ENCODE measurements at regions not wholly inside any gene's neighbourhood (a gene's known extent, or its start where the extent isn't known, plus 50 kb on each side); places are given as distances from the start of the nearest gene placed in this dataset.
"Not testable (repeated sequence)": the region's sequence is repeated elsewhere in the genome, so short reads cannot be mapped to it uniquely, and the experiment has no call there.

DNA sequence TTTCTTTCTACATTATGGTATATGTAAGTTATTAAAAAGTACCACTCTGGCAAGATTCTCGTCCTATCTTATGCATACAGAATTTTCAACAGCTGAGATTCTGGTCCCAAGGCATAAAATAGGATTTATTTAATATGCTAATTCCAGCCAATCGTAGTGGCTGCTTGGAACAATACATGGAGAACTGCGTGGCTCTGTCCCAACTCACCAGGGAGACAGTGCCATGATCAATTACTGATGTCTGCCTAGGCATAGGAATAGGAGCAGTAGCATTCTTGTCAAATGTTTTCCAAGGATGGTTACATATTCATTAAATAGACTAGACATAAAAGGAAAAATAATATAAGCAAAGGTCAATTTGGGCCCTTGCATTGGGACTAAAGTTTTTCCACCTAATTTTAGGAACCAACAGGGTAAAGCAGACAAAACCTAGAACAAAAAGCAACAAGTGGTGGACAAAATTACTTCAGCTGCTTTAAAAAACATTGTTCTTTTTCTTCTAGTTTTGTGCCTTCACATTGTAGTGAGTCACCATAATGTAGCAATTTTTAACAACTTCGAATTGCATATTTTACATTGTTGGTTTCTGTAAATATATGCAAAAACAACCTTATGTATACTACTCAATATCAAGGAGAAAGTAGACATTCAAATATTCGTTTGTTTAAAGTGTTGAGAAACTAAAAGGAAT lies 232.8 kb upstream of the ATP5MC3 start:
- DNase-seq, result no peak

DNA sequence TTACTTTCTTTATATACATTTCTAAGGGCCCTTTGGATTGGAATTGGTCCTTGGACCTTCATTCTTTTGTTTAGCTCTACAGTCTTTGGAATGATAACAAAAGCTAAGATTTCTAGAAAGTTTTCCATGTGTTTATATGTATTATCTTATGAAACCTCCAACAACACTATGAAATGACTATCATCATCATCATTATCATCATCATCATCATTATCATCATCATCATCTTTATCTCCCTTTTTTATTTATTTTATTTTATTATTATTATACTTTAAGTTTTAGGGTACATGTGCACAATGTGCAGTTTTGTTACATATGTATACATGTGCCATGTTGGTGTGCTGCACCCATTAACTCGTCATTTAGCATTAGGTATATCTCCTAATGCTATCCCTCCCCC lies 229.4 kb upstream of the ATP5MC3 start:
- not testable (repeated sequence) for DNase-seq

DNA sequence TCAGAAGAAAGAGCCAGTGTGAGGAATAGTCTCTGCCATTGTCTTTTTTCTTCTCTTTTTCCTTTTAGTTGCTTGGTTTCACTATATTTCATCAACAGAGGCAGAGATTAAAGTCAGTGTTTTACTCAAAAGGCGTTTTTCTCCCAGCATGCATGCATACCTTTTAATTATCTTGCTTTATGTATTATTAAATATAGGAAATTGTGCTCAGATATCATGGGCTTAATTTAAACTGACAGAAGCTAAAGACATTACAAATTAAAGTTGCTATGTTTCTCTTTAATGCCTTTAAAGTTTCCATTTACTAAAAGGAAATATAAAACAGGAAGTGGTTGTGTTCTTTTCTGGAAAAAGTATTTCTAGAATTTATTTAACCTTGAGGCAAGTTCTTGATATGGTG lies 223.3 kb upstream of the ATP5MC3 start:
- DNase-seq, result no peak

DNA sequence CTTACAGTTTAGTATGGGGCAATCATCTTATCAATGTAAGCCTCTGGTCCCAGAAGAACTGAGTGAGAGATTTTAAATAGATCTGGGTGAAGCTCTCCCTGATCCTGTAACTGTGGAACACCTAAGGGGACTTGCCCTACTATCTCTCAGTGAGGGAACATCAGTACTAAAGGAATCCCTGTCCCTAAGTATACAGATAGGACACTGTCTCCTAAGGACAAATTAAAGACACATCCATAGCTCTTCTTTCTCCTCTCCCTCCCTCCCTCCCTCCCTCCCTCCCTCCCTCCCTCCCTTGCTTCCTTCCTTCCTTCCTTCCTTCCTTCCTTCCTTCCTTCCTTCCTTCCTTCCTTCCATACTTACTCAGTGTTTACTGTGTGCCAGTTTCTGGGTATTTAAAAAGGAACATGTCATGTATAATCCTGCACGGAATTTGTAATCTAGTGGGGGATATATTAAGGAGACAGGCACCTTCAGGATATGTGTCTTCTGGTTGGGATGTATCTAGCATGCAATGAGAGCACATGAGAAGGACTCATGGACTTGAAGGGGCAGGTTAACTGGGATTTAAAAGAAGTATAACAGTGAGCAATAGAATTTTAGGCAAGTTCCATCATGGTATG lies 222.2 kb upstream of the ATP5MC3 start:
- no peak for DNase-seq

DNA sequence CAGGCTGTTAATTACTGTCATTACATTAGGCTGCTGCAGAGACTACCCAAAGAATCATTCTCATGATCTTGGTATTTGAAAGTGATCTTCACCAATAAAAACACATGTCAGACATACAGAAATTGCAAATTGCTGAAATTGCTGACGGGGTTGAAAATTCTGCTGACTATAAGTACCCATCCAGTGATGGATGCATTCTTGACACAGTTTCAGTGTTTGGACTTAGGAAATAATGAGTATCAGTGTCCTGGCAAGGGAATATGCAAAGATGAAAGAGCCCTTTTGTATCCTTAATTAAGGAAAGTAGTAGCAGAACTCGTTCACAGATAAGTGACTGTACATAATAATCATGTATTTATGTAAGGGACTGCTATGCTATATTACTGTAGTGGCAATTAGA lies 221.1 kb upstream of the ATP5MC3 start:
- DNase-seq, result no peak

DNA sequence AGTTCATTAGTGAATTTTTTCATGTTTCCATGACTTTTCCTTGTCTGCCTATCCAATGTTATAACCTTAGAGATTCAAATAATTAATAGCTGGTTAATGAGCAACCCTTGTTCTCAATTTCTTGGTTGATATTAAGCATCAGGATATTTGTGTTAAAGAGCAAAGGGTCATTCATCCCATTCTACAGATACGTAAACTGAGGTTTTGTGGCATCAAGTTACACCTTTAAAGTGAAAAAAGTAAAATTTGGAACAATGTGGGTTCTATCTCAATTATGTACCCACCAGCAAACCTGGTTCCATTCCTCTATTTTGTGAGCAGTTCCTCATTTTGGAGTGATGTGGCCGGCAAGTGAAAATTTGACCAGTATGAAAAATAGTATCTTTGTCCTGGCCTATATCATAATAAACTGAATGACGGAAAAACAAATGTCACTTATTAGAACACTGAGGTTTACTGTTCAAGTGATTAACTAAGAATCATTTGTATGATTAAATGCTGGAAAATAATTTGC lies 220.5 kb upstream of the ATP5MC3 start:
- DNase-seq, result no peak

DNA sequence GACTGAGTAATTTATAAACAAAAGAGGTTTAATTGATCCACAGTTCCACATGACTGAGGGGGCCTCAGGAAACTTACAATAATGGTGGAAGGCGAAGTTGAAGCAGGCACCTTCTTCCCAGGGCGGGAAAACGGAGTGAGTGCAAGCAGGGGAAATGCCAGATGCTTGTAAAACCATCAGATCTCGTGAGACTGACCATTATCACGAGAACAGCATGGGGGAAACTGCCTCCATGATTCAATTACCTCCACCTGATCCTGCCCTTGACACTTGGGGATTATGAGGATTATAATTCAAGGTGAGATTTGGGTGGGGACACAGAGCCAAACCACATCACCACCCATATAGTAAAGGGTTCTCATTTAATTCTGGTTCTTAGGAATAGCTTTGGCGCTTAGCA lies 219.5 kb upstream of the ATP5MC3 start:
- no peak for DNase-seq

DNA sequence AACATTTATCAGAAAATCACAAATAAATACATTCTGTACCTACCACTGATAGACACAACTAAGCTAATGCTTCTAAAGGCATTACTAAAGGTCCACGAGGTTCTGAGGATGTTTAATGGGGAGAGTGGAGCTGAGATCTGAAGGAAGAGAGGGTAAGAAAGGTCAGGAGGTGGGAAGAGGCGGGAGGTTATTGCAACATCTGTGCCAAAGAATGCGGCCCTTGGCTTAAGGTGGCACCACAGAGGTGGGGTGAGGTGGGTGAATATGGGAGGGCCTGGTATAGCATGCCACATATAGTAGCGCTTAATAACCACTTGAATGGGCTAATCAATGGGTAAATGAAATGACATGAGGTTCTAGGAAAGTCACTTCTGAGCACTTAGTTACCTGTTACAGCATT lies 217.8 kb upstream of the ATP5MC3 start:
- no peak for DNase-seq

DNA sequence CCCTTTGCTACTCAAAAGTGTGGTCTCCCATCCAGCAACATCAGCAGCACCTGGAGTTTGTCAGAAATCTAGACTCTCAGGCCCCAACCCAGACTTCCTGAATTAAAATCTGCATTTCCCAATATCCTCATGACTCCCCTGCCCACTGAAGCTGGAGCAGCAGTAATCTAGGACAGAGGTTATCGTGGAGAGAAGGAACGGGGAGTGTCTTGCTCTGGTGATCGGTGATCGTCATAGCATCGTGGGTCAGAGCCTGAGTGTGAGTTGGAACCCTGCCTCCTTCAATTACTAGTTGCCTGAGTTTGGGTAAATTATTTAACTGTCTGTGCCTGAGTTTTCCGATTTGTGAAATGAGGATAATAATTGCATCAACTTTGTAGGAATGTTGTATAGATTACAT lies 217.3 kb upstream of the ATP5MC3 start:
- DNase-seq, result no peak

DNA sequence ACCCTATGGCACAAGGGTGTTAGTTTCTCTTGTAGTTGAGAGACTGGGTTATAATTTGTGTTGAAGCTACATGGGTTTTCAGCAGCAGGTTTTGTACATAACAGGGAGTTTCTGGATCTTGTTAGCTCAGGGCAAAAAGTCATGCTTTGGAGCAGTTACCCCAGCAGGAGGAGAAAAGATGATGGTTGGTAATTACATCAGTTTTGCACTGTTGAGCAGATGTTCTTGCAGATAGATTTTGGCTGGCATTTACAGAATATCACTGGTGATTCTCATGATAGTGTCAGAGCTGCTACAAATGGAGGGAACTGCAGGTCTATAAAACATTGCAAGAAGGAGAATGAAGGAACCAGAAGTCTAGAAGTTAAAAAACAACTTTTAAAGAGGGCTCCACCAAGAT lies 215.2 kb upstream of the ATP5MC3 start:
- no peak for DNase-seq

DNA sequence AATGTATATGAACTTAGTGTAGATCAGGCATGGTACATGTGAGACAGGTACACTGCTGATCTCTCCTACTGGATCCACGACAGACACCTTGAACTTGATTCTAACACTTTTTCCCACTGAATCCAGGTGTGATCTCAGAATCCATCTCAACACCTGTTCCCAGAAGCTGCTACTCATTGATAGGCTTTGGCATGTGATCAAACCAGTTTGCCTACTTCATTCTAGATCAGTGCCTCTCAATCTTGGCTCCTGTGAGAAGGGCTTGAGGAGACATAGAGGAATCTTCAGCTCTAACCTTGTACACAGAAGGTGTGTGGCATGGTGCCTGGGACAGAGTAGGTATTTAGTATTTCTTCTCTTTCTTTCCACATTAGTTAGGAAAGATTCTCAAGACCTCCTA lies 212.3 kb upstream of the ATP5MC3 start:
- DNase-seq, result no peak

DNA sequence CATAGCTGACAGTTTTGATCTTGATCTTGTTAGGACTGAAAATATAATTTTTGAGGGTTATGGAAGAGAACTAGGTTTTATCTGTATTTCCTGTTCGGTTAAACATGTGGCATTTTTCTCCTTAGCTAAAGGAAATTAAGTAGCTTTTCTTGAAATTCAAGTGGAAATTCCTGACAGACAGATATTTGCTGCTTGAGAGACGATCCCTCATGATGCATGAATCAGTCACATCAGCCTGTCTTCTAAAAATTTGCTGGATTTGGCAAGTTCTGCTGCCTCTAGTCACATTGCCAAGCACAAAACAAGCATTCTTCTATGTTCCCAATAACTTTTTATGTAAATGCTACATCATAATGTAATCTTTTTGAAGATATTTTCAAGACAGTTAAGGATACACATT lies 201.8 kb upstream of the ATP5MC3 start:
- DNase-seq, result no peak

DNA sequence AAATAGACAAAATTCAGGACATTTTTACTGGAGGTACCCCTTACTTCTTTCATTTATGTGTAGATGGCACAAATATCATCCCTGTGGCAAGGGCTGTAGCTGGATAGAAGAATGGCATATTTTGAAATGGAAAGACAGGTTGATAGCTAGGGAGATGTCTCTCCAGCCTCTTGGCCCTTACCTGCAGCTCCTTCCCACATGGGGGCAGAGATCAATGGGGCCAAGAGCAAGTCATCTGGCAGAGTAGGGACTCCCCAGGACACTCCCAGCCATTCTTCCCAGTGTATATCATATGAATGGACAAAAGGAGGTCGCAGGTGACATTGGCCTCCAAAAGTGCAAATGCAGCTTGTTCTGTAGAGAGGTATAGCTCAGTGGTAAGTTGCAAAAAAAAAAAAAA lies 192.2 kb upstream of the ATP5MC3 start:
- DNase-seq, result no peak

DNA sequence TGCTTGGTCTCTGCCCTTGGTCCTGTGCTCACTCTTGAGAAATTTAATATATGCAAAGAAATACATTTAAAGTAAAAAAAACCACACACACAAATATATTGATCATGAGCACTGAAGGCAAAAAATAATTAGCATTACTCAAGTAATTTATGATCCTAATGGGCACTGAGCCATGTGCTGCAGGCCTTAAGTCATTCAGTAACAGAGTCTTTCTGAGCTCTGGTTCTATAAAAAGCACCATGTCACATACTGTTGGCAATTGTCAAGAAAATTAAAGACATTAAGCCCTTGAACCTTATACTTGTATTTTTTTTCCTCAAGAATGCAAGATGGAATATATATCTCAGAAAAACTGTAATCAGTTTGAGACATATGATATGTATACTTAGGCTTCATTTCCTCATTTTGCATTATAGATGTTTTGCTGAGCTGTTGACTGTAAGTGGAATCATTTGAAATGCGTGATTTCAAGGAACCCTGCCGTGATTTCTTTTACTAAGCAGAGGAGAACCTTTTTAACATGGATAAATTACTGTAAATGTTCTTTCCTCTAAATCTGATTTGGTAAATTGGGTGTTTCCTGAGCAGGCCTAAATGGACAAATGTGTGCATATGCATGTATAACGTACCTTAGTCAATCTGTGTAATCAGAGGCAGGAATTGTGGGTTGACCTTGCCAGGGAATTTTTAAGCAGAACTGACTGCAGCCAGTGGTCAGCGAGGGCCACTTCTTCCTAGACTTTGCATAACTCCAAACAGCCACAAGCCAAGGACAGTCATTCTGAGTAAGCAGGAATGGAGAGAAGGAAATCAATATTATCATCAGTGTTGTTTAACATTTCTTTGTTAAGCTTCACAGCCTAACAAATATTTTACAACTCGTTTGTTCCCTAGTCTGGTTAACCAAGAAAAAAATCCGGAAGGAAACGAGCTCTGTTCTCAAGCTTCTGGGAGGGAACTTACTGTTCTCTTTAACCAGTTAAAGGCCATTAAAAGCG lies 191.5 kb upstream of the ATP5MC3 start:
- DNase-seq, result no peak

DNA sequence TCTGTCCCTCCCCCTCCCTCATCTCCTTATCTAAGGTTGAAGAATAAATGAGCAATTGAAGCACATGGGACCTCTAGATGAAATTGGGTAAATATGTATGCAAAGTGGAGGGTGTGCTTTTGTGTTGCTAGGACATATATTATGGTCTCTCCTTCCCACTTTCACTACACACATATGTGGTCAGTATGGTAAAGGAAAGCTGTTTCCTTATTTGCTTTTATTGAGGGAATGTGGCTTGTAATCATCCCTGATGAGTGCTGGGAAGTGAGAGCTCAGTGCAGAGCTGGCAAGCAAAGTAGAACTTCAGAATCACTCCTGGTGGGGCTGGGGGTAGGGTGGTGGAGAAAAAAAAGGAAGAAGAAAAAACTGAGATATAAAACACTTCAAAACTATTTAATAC lies 189.9 kb upstream of the ATP5MC3 start:
- no peak for DNase-seq

DNA sequence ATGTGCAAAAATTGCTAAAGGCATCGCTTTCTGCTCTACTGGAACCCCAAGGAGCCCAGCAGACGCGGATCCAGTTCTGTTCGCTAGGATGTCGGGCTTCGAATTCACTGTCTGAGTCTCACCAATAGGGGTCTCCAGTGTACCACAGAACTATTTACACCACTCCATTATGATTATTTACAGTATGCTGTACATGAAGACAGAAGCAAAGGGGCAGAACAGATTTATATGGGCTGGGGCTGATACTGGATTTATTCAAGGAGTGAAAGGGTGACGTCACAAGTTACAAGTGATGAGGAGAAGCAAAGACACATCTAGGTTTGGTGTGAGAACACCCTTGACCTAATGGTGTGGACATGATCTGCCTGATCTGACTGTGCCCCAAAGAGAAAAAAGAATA lies 185.3 kb upstream of the ATP5MC3 start:
- DNase-seq, result peak; percentile 48

DNA sequence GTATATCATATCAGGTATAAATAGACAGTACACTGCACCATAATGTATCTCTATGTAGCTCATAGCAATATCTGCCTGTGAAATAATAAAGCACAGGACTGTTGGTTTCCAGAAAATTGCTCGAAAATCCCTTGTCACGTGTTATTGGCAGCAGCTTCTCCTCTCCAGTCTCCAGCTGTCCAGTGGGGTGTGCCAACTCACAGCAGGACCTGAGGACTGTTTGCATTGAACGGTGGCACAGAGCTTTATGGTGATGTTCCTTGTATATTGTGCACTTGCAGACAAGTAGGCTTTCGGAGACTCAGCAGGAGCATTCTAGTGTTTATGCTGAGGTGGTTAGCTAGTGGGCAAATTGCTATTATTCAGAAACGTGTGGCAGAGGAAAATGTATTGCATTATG lies 182.2 kb upstream of the ATP5MC3 start:
- no peak for DNase-seq

DNA sequence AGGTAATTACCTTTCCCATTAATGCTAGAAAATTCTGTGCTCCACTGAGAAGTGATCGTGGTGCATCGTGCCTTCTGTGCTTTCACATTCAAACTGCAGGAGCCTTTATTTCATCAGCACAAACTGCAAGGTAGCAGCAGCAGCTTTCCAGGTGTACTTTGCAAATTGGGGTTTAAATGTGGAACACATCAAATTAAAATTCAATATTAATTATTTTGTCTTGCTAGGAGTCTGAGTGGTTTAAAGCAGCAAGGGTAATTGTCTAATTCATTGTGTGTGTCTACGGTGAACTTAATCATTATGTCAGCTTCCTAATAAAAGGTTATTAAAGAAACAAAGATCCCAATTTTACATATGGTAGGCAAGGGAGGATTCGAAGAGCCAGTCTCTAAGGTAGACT lies 180.8 kb upstream of the ATP5MC3 start:
- no peak for DNase-seq

DNA sequence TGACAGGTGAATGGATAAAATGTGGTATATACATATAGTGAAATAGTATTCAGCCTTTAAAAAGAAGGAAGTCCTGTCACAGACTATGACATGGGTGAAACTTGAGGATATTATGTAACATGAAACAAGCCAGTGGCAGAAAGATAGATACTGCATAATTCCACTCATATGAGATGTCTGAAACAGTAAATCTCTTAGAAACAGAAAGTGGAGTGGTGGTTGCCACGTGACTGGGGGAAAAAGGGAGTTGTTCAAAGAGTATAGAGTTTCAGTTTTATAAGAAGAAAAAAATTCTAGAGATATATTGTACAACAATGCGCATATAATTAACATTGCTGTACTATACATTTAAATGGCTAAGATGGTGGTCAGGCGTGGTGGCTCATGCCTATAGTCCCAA lies 178.2 kb upstream of the ATP5MC3 start:
- no peak for DNase-seq

DNA sequence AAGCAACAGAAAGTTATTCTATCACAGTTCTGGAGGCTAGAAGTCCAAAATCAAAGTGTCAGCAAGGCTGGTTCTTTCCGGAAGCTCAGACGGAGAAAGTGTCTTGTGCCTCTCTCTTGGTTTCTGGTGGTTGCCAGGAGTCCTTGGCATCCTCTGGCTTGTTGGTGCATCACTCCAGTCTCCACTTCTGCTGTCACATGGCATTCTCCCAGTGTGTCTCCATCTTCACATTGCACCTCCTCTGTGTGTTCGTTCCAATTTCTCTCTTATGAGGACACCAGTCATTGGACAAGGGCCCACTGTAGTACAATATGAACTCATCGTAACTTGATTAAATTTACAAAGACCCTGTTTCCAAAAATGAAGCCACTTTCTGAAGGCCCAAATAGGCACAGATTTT lies 175.4 kb upstream of the ATP5MC3 start:
- no peak for DNase-seq

DNA sequence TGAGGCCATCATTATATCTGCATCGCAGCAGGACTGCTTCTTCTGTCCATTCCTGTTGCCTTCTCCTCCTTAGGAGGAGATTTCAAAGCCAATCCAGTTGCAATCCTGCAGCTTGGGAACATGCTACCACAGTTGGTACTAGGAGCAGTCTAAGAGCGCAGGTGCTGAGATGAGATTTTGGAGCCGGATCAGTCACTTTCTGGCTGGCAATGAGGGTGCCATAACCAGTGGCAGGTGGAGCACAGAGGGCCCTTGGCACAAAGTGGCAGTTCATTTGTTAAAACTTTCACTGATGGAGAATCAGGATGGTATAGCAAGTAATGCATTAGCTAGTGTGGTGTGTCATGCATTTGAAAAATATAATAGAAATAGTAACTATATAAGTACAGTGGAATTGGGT lies 173.7 kb upstream of the ATP5MC3 start:
- DNase-seq, result no peak

DNA sequence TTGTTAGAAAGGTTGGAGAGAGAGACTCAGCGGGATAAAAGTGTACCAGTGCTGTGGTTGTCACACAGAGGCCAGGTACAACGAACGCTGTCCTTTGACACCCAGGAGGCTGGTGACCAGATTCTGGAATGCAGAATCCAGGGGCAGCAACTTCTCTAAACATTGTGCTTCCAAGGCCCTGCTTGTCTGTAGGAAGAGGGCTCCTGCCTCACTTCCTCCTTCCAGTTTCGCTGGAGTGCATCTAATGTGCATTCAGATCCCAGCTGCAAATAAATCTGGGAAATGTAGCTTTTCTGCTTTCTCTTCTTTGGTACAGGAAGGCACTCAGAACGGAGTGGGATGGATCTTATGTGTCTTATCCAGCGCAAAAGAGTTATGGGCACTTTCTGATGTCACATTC lies 171.8 kb upstream of the ATP5MC3 start:
- no peak for DNase-seq

DNA sequence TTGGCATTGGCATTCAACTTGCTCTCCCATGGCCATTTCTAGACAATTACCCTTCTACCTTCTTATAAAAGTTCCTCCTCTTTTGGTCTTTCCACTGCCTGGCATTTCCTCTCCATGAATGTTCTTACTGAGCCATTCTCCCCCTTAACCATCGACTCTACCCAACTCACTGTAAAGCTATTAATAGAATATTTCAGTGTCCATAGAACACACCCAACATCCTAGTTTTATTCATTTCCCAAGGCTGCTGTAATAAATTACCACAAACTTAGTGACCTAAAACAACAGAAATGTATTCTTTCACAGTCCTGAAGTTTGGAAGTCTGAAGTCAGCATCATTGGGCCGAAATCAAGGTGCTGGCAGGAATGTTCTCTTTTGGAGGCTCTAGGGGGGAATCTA lies 170.0 kb upstream of the ATP5MC3 start:
- no peak for DNase-seq
